GM12874 (cell line): ENCODE measurements at regions not wholly inside any gene's neighbourhood (a gene's known extent, or its start where the extent isn't known, plus 50 kb on each side); places are given as distances from the start of the nearest gene placed in this dataset.
A peak's percentile ranks its signal among the peaks of the same experiment; 100 is the strongest.

Source experiments
- TF ChIP-seq, protein P1 (sequence below): IDR thresholded peaks from 2 replicates; pipeline ENCODE4 v1.5.1; 2011; ENCODE audit warnings: low read depth, mild to moderate bottlenecking, control low read depth, low read length, moderate library complexity; ENCODE audit not compliant: insufficient read depth

DNA sequence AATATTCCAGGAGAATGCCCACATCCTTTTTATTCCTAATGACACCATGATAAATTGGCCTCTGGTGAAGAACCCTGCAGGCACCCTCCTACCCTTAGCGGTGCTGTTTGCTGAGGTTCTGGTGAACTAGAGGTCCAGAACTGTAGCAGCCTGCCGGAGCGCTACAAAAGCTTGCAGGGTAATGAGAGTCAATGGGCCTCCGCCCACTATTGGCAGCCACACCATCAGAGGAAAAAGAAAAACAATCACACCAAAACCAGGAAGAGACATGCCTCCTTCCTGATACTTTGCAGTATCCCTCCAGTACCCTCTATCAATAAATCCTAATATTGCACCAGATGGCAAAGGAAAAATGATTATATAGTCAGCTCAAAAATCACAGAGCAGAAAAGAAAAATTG lies 142.9 kb downstream of the SPTSSA start:
- TF ChIP-seq, protein P1, sequence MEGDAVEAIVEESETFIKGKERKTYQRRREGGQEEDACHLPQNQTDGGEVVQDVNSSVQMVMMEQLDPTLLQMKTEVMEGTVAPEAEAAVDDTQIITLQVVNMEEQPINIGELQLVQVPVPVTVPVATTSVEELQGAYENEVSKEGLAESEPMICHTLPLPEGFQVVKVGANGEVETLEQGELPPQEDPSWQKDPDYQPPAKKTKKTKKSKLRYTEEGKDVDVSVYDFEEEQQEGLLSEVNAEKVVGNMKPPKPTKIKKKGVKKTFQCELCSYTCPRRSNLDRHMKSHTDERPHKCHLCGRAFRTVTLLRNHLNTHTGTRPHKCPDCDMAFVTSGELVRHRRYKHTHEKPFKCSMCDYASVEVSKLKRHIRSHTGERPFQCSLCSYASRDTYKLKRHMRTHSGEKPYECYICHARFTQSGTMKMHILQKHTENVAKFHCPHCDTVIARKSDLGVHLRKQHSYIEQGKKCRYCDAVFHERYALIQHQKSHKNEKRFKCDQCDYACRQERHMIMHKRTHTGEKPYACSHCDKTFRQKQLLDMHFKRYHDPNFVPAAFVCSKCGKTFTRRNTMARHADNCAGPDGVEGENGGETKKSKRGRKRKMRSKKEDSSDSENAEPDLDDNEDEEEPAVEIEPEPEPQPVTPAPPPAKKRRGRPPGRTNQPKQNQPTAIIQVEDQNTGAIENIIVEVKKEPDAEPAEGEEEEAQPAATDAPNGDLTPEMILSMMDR, result no peak

DNA sequence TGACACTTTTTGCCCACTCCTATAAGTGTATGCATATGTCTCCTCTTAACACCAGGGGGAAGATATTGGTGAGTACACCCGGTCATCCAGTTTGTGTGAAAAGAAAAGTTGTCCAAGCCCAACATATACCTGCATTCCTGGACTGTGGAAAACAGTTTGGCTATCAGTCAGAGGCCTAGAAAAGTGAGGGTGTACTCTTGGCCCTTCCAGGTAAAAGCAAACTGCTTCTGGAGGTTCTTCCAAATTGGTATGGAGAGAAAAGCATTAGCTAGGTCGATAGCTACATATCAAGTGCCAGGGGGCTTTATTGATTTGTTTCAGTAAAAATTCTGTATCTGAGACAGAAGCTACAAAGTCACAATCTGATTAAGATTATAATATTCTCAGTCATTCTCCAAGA lies 144.0 kb downstream of the SPTSSA start:
- TF ChIP-seq, protein P1, result no peak

DNA sequence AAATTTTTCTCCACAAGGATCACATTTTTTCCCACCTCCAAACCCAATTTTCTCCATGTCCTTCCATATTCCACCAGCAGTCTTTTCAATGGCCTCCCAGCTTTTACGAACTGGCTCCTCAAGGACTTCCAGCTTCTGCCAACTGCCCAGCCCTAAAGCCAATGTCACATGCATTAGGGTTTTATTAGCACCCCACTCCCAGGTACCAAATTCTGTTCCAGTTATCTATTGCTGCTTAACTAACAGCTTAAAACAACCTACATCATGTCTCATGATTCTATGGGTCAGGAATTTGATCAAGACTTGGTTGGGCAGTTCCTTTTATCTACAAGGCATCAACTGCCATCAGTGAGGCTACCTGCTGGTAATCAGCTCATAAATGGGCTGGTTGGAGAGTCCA lies 151.3 kb downstream of the SPTSSA start:
- TF ChIP-seq, protein P1, result no peak

DNA sequence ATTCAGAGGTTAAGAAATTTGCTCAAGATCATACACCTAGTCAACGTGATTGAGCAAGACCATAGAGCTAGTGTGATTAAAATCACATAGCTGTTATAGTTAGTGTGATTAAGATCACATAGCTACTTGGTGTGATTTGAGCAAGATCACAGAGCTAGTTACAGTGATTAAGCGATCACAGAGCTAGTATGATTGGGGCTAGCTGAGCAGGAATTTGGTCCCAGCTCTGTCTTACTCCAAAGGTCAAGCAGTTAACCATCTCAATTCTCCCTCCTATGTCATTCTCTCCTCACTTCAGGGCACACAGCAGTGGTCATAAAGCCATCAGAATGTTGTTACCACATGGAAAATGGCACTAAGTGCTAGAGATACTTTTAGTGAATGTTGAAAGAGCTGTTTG lies 158.2 kb downstream of the SPTSSA start:
- TF ChIP-seq, protein P1, result no peak

DNA sequence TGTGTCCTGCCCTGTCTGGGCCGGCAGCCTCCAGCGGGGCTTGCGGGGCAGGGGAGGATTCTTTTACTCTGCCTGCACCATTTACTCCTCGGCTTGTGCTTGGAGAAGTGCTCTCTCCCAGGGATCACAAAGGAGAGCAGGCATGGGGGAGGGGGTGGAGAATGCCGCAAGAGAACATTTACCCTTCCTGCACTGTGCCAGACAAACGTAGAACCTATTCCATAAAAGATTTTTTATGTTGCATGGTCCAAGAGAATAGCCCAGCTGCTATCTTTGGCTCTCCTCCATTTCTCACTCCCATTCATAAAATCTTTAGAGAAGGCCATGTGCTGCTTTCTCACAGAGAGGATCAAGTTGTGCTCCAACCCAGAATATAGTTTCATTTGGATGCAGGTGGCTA lies 159.4 kb downstream of the SPTSSA start:
- TF ChIP-seq, protein P1, result no peak

DNA sequence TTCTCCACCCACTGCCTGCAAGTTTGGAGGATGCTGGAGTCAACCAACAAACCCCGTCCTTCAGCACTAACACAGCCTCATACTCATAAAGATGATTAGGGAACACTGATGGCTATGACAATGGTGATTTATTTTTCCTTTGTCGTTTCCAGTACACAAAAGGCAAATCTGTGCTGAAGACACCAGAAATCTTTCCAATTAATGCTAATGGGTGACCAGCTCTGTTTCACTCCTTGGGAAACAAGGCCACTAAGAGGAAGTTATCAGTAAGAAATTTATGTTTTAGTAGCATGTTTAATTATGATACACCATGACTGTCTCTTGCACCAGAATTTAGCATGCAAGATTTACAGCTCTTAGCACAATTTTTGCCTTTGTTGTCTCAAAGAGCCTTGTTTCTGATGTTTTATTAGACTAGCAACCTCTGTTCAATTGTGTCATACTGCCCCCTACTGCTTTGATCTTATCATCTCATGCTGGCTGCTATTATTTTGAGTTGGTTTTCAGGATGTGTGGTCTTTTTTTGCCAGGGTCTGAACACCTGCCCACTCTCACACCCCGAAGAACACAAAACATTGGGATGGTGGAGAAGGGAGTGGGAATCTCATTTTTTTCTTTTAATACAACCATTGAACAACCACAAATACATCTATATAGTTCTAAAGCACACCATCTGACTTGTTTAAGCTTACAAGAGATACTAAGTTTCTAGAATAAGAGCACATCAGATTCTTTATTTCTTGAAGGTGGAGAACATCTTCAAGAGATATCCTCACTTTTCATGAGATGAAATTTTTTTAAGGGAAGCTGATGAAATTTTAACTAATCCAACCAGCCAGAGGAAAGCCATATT lies 160.9 kb downstream of the SPTSSA start:
- TF ChIP-seq, protein P1, result 0 out of 2 replicates have a peak, but pooled peaks have one; percentile 44

DNA sequence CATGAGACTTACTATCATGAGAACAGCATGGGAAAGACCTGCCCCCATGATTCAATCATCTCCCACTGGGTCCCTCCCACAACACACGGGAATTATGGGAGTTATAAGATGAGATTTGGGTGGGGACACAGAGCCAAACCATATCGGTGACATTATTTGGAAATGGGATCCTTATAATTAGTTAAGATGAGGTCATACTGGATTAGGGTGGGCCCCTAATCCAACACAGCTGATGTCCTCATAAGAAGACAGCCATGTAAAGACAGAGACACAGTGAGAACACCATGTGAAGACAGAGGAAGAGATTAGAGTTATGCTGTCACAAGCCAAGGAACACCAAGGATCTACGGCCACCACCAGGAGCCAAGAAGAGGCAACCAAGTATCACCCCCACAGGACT lies 161.7 kb downstream of the SPTSSA start:
- TF ChIP-seq, protein P1, result no peak

- TF ChIP-seq, protein P1, result no peak
Observed at GRCh38 chr14:34299360-34299759, 162.7 kb downstream of the SPTSSA start.
